PFSK-1 (cell line): ENCODE measurements at regions not wholly inside any gene's neighbourhood (a gene's known extent, or its start where the extent isn't known, plus 50 kb on each side); places are given as distances from the start of the nearest gene placed in this dataset.

Experiments
- FOXP2 ChIP-seq: optimal IDR thresholded peaks from 2 replicates; pipeline ENCODE3; 2011; ENCODE audit warnings: borderline replicate concordance, control low read depth, inconsistent platforms; ENCODE audit not compliant: insufficient read depth; ENCODE audit errors: extremely low read length, extremely low read depth
- POLR2AphosphoS5 ChIP-seq: IDR thresholded peaks from 2 replicates; pipeline ENCODE4 v1.6.1; 2012; ENCODE audit warnings: low read depth, mild to moderate bottlenecking, control low read depth, low read length, moderate library complexity
- SIN3A ChIP-seq: IDR thresholded peaks from 2 replicates; pipeline ENCODE4 v1.6.1; 2012; ENCODE audit warnings: mild to moderate bottlenecking, low read length, moderate library complexity, borderline replicate concordance; ENCODE audit not compliant: insufficient read depth
- TAF1 ChIP-seq: IDR thresholded peaks from 2 replicates; pipeline ENCODE4 v1.6.1; 2012; ENCODE audit warnings: low read length, control low read depth, borderline replicate concordance; ENCODE audit not compliant: insufficient read depth
- TF ChIP-seq, protein P1 (sequence below), 2 experiments: IDR thresholded peaks; 2 replicates each; pipeline versions ENCODE4 v1.6.1 to v1.8.0; 2011 to 2012; ENCODE audit warnings: low read depth in 2 of 2, low read length in 2 of 2, control low read depth in 1 of 2, inconsistent platforms in 1 of 2, mild to moderate bottlenecking in 1 of 2, moderate library complexity in 1 of 2; ENCODE audit not compliant: insufficient read depth in 1 of 2

DNA sequence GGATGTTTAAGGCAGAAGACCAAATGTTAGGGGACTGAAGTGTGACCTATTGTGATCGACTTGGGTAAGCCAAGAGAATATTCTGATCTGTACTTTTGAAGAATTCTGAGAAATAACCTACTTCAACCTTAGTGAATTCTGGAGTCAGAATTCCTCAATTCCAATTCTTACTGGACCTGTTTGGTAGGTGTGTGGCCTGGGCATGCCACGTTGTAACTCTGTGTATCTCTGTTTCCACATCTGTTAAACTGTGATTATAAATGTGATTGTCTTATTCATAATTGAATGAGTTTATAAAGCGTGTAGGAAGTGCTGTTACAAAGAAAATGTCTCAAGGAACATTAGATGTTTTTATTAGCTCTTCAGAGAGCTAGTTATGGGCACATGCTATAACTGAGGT, 64.5 kb downstream of the TUSC1 start:
- TF ChIP-seq POLR2AphosphoS5 (no peak), FOXP2 (no peak), TAF1 (no peak), SIN3A (no peak)
- TF ChIP-seq, protein P1, sequence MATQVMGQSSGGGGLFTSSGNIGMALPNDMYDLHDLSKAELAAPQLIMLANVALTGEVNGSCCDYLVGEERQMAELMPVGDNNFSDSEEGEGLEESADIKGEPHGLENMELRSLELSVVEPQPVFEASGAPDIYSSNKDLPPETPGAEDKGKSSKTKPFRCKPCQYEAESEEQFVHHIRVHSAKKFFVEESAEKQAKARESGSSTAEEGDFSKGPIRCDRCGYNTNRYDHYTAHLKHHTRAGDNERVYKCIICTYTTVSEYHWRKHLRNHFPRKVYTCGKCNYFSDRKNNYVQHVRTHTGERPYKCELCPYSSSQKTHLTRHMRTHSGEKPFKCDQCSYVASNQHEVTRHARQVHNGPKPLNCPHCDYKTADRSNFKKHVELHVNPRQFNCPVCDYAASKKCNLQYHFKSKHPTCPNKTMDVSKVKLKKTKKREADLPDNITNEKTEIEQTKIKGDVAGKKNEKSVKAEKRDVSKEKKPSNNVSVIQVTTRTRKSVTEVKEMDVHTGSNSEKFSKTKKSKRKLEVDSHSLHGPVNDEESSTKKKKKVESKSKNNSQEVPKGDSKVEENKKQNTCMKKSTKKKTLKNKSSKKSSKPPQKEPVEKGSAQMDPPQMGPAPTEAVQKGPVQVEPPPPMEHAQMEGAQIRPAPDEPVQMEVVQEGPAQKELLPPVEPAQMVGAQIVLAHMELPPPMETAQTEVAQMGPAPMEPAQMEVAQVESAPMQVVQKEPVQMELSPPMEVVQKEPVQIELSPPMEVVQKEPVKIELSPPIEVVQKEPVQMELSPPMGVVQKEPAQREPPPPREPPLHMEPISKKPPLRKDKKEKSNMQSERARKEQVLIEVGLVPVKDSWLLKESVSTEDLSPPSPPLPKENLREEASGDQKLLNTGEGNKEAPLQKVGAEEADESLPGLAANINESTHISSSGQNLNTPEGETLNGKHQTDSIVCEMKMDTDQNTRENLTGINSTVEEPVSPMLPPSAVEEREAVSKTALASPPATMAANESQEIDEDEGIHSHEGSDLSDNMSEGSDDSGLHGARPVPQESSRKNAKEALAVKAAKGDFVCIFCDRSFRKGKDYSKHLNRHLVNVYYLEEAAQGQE (IDR thresholded peaks at IDR 0.05; ENCODE audit: insufficient read depth in 1 of 2, low read depth in 2 of 2, low read length in 2 of 2): no peak

DNA sequence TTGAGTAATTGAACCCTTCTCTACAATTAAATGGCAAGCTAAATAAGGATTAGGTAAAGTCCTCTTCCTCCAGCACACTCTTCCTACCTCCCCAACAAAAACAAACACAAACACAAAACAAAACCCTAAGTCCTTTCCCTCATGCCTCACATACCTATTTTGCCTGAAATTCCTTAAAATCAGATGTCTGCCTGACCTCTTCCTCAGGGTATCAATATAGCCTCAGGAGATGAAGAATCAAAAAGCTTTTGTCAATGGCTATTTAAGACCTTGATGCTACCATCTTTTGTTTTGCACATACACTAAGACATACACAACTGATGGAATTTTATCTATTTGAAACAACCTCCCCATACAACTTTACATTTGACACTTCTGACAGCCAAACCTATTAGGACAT, 75.1 kb downstream of the TUSC1 start:
- TF ChIP-seq POLR2AphosphoS5 (no peak), TAF1 (no peak), SIN3A (no peak), FOXP2 (no peak)
- TF ChIP-seq, protein P1 (IDR thresholded peaks at IDR 0.05; ENCODE audit: insufficient read depth in 1 of 2, low read depth in 2 of 2, low read length in 2 of 2): no peak

DNA sequence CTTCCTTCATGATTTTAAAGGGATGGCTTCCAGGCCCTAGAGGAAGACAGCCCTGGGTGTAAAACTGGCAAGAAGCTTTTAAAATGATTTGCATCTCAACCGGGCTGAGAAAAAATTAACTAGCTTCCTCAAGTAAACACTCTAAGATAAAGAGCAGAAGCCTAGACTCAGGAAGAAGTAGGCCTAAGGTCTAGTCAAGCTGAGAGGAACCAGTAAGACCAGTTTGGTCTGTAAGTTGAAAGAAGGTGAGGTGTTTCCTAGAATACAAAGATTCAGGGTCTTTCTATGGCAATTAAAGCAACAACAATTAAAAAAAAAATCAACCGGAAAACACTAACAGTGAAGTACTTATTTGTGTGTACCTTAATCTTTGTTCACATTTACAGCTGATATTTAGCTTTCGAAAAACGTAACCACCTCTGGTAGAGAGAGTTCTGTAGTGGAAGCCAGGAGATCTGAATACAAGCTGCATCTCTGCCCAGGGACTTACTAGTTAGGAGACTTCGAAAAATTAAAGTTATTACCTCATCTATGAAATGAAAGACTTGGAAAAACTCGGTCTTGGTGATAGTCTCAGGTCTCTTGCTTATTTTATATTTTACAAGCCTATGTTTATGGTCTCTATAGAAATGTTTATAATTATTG, 75.7 kb downstream of the TUSC1 start:
- TF ChIP-seq, protein P1 (IDR thresholded peaks at IDR 0.05; ENCODE audit: insufficient read depth in 1 of 2, low read depth in 2 of 2, low read length in 2 of 2): no peak
- TF ChIP-seq FOXP2: no peak
- TF ChIP-seq POLR2AphosphoS5: no peak
- no peak for TF ChIP-seq SIN3A
- TF ChIP-seq TAF1: no peak

DNA sequence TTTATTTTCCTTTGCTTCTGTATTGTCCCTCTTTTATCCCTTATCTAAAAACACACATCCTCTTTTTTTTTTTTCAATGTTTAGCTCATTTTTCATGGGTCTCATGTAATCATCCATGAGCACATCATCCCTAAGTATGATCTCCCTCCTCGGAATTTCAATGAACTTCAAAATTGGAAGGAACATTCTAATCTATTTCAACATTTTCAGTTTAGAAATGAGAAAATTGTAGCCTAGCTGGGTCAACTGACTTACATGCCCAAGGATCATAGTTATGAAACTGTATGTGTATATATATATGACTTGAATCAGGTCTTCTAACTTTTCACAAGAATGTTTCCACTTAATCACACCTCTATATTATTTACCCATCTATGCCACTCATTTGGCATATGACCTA, 77.7 kb downstream of the TUSC1 start:
- no peak for TF ChIP-seq FOXP2
- no peak for TF ChIP-seq SIN3A
- TF ChIP-seq, protein P1 (IDR thresholded peaks at IDR 0.05; ENCODE audit: insufficient read depth in 1 of 2, low read depth in 2 of 2, low read length in 2 of 2): no peak
- no peak for TF ChIP-seq TAF1
- no peak for TF ChIP-seq POLR2AphosphoS5
